Esophagus squamous epithelium (tissue), 4 donors: ENCODE measurements at regions not wholly inside any gene's neighbourhood (a gene's known extent, or its start where the extent isn't known, plus 50 kb on each side); places are given as distances from the start of the nearest gene placed in this dataset.

Experiments used
- POLR2A ChIP-seq, 4 donors: fragments of 450-650 bp; IDR thresholded peaks; one replicate each; pipeline ENCODE4 v1.6.1; 2017; ENCODE audit warnings: antibody characterized with exemption in 4 of 4, mild to moderate bottlenecking in 4 of 4, moderate library complexity in 3 of 4
- TF ChIP-seq, protein P1 (sequence below), 6 experiments: fragments of 450-650 bp in 4 of 6; fragments of 200-600 bp in 2 of 6; sonication (generic) in 2 of 6; IDR thresholded peaks; one replicate each; pipeline ENCODE4 v1.5.1; 2016 to 2019; ENCODE audit warnings: antibody characterized with exemption in 6 of 6, mild to moderate bottlenecking in 4 of 6, moderate library complexity in 4 of 6

DNA sequence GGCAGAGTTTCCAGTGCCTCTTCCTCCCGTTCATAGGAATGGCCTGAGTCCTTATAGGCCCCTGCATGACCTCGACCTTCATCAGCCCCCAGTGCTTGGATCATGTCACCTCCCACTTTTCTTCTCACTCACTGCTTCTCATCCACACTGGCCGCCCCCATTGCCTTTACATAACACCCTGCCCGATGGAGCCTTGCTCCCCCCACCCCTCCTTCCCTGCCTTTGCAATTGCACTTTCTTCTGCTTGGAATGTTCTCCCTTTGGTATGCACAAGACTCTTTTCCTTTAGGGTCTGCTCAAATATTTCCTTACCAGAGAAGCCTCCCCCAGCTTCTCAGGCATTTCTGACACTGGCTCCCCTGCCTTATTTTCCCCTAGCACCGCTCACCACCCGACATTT, 125.2 kb upstream of the KCNJ6 start:
- TF ChIP-seq, protein P1, sequence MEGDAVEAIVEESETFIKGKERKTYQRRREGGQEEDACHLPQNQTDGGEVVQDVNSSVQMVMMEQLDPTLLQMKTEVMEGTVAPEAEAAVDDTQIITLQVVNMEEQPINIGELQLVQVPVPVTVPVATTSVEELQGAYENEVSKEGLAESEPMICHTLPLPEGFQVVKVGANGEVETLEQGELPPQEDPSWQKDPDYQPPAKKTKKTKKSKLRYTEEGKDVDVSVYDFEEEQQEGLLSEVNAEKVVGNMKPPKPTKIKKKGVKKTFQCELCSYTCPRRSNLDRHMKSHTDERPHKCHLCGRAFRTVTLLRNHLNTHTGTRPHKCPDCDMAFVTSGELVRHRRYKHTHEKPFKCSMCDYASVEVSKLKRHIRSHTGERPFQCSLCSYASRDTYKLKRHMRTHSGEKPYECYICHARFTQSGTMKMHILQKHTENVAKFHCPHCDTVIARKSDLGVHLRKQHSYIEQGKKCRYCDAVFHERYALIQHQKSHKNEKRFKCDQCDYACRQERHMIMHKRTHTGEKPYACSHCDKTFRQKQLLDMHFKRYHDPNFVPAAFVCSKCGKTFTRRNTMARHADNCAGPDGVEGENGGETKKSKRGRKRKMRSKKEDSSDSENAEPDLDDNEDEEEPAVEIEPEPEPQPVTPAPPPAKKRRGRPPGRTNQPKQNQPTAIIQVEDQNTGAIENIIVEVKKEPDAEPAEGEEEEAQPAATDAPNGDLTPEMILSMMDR (IDR thresholded peaks at IDR 0.05), result no peak
- no peak for TF ChIP-seq POLR2A (IDR thresholded peaks at IDR 0.05)
